ENCODE measurements at regions not wholly inside any gene's neighbourhood (a gene's known extent, or its start where the extent isn't known, plus 50 kb on each side); places are given as distances from the start of the nearest gene placed in this dataset.

GRCh38 chr6:155779456-155779855 lies 323.8 kb upstream of the NOX3 start:
- Histone ChIP-seq H3K27me3 (ENCODE audit: control insufficient read depth, insufficient read depth, low read length) (no peaks in the 10 kb centered on the region), H3K36me3 (ENCODE audit: control insufficient read depth, insufficient read depth, low read length) (no peaks in the 10 kb centered on the region), H3K9me3 (ENCODE audit: control insufficient read depth, low read length) (no peaks in the 10 kb centered on the region), H3K27ac (no peak overlapping the region), H3K9ac (no peak overlapping the region), H3K79me2 (no peaks in the 10 kb centered on the region), H3K4me3 (ENCODE audit: low read depth, low read length) (no peak overlapping the region), H3K4me2 (ENCODE audit: low read length) (no peak overlapping the region), H2AFZ (no peak overlapping the region), H3K4me1 (no peaks in the 10 kb centered on the region)
- no peak for TF ChIP-seq CTCF (IDR thresholded peaks at IDR 0.05)

- no peaks in the 10 kb centered on the region for H3K4me1 ChIP-seq
- no peak overlapping the region for H3K27ac ChIP-seq
- no peaks in the 10 kb centered on the region for H3K27me3 ChIP-seq (ENCODE audit: control insufficient read depth, insufficient read depth, low read length)
- no peaks in the 10 kb centered on the region for H3K36me3 ChIP-seq (ENCODE audit: control insufficient read depth, insufficient read depth, low read length)
- TF ChIP-seq CTCF (IDR thresholded peaks at IDR 0.05) = no peak
- H2AFZ ChIP-seq = no peak overlapping the region
- no peaks in the 10 kb centered on the region for H3K9me3 ChIP-seq (ENCODE audit: control insufficient read depth, low read length)
- no peak overlapping the region for H3K9ac ChIP-seq
- H3K4me2 ChIP-seq (ENCODE audit: low read length) = no peak overlapping the region
- H3K4me3 ChIP-seq (ENCODE audit: low read depth, low read length) = no peak overlapping the region
- H3K79me2 ChIP-seq = no peaks in the 10 kb centered on the region
These were observed 322.7 kb upstream of the NOX3 start for GRCh38 chr6:155778336-155778735.

- Histone ChIP-seq H3K36me3 (ENCODE audit: control insufficient read depth, insufficient read depth, low read length) (no peaks in the 10 kb centered on the region), H3K9me3 (ENCODE audit: control insufficient read depth, low read length) (no peaks in the 10 kb centered on the region), H3K4me2 (ENCODE audit: low read length) (no peak overlapping the region), H3K27ac (no peak overlapping the region), H3K4me1 (no peaks in the 10 kb centered on the region), H3K79me2 (no peaks in the 10 kb centered on the region), H3K9ac (no peak overlapping the region), H3K27me3 (ENCODE audit: control insufficient read depth, insufficient read depth, low read length) (no peaks in the 10 kb centered on the region), H3K4me3 (ENCODE audit: low read depth, low read length) (no peak overlapping the region), H2AFZ (no peak overlapping the region)
- no peak for TF ChIP-seq CTCF (IDR thresholded peaks at IDR 0.05)
These were observed 316.2 kb upstream of the NOX3 start for GRCh38 chr6:155771822-155772221.

GRCh38 chr6:155770856-155771255 lies 315.2 kb upstream of the NOX3 start:
- Histone ChIP-seq H3K36me3 (ENCODE audit: control insufficient read depth, insufficient read depth, low read length) (no peaks in the 10 kb centered on the region), H3K27ac (no peak overlapping the region), H3K79me2 (no peaks in the 10 kb centered on the region), H3K4me2 (ENCODE audit: low read length) (no peak overlapping the region), H3K9ac (no peak overlapping the region), H3K4me3 (ENCODE audit: low read depth, low read length) (no peak overlapping the region), H3K9me3 (ENCODE audit: control insufficient read depth, low read length) (no peaks in the 10 kb centered on the region), H2AFZ (no peak overlapping the region), H3K27me3 (ENCODE audit: control insufficient read depth, insufficient read depth, low read length) (no peaks in the 10 kb centered on the region), H3K4me1 (no peaks in the 10 kb centered on the region)
- no peak for TF ChIP-seq CTCF (IDR thresholded peaks at IDR 0.05)

GRCh38 chr6:155770313-155770712 lies 314.7 kb upstream of the NOX3 start:
- Histone ChIP-seq H3K9ac (no peak overlapping the region), H3K36me3 (ENCODE audit: control insufficient read depth, insufficient read depth, low read length) (no peaks in the 10 kb centered on the region), H3K4me2 (ENCODE audit: low read length) (no peak overlapping the region), H3K79me2 (no peaks in the 10 kb centered on the region), H3K4me1 (no peaks in the 10 kb centered on the region), H3K27me3 (ENCODE audit: control insufficient read depth, insufficient read depth, low read length) (no peaks in the 10 kb centered on the region), H3K27ac (no peak overlapping the region), H3K9me3 (ENCODE audit: control insufficient read depth, low read length) (no peaks in the 10 kb centered on the region), H2AFZ (no peak overlapping the region), H3K4me3 (ENCODE audit: low read depth, low read length) (no peak overlapping the region)
- no peak for TF ChIP-seq CTCF (IDR thresholded peaks at IDR 0.05)
